Neuronal stem cell (in vitro differentiated cells): ENCODE measurements at regions not wholly inside any gene's neighbourhood (a gene's known extent, or its start where the extent isn't known, plus 50 kb on each side); places are given as distances from the start of the nearest gene placed in this dataset.
"Not testable (repeated sequence)": the region's sequence is repeated elsewhere in the genome, so short reads cannot be mapped to it uniquely, and the experiment has no call there.

Experiments used
- DNase-seq: peaks from one replicate; pipeline ENCODE4 v3.0.0-alpha.2; 2013; ENCODE audit warnings: low spot score
- H2AFZ ChIP-seq: one replicate; pipeline ENCODE4 v1.6.1; 2013; ENCODE audit warnings: mild to moderate bottlenecking, low read length, inconsistent platforms
- H2AK5ac ChIP-seq: 2 replicates; pipeline ENCODE4 v1.6.1; 2013; ENCODE audit warnings: low read depth, mild to moderate bottlenecking, inconsistent platforms, low read length, moderate library complexity, mixed read lengths
- H2BK120ac ChIP-seq: 2 replicates; pipeline ENCODE4 v1.6.1; 2013; ENCODE audit warnings: low read depth, mild to moderate bottlenecking, inconsistent platforms, low read length, moderate library complexity, mixed read lengths
- H2BK12ac ChIP-seq: one replicate; pipeline ENCODE4 v1.6.1; 2013; ENCODE audit warnings: low read length, inconsistent platforms
- H2BK15ac ChIP-seq: 2 replicates; pipeline ENCODE4 v1.6.1; 2013; ENCODE audit warnings: mild to moderate bottlenecking, low read length, inconsistent platforms, mixed read lengths
- H2BK5ac ChIP-seq: one replicate; pipeline ENCODE4 v1.6.1; 2013; ENCODE audit warnings: inconsistent platforms, mild to moderate bottlenecking, low read length, moderate library complexity
- H3K14ac ChIP-seq: one replicate; pipeline ENCODE4 v1.6.1; 2013; ENCODE audit warnings: low read length, inconsistent platforms
- H3K18ac ChIP-seq: 2 replicates; pipeline ENCODE4 v1.6.1; 2013; ENCODE audit warnings: low read length, inconsistent platforms
- H3K23ac ChIP-seq: 2 replicates; pipeline ENCODE4 v1.6.1; 2013; ENCODE audit warnings: low read depth, mild to moderate bottlenecking, mixed read lengths, low read length, inconsistent platforms; ENCODE audit not compliant: poor library complexity
- H3K27ac ChIP-seq: replicated peaks from 3 replicates; pipeline ENCODE4 v1.5.1; 2013; ENCODE audit warnings: low read length, inconsistent platforms
- H3K27me3 ChIP-seq, 3 experiments: 2 replicates each; pipeline ENCODE4 v1.6.1; 2013; ENCODE audit warnings: low read length in 3 of 3, mild to moderate bottlenecking in 2 of 3, inconsistent platforms in 1 of 3, low read depth in 1 of 3, mixed read lengths in 1 of 3, moderate library complexity in 1 of 3; ENCODE audit not compliant: control insufficient read depth in 3 of 3, insufficient read depth in 3 of 3
- H3K36me3 ChIP-seq, 2 donors: replicated peaks in 1 of 2; 2 replicates each; pipeline ENCODE4 v1.6.1; 2013; ENCODE audit warnings: low read length in 2 of 2; ENCODE audit not compliant: control insufficient read depth in 2 of 2, insufficient read depth in 2 of 2
- H3K4ac ChIP-seq: 2 replicates; pipeline ENCODE4 v1.6.1; 2013; ENCODE audit warnings: inconsistent platforms, mild to moderate bottlenecking, low read length, moderate library complexity
- H3K4me1 ChIP-seq, 2 donors: 1 replicate in 1 of 2; 2 replicates in 1 of 2; pipeline ENCODE4 v1.6.1; 2013; ENCODE audit warnings: low read length in 2 of 2, low read depth in 1 of 2; ENCODE audit not compliant: control insufficient read depth in 2 of 2, insufficient read depth in 1 of 2
- H3K4me2 ChIP-seq: one replicate; pipeline ENCODE4 v1.6.1; 2013; ENCODE audit warnings: mild to moderate bottlenecking, low read length, inconsistent platforms; ENCODE audit not compliant: insufficient read depth, poor library complexity, severe bottlenecking
- H3K4me3 ChIP-seq, 2 donors: 2 replicates each; pipeline ENCODE4 v1.5.1; 2013; ENCODE audit warnings: low read length in 2 of 2, mild to moderate bottlenecking in 2 of 2, inconsistent platforms in 1 of 2, moderate library complexity in 1 of 2
- H3K79me1 ChIP-seq: one replicate; pipeline ENCODE4 v1.6.1; 2013; ENCODE audit warnings: low read depth, mild to moderate bottlenecking, inconsistent platforms, low read length, moderate library complexity
- H3K9ac ChIP-seq: one replicate; pipeline ENCODE4 v1.6.1; 2013; ENCODE audit warnings: mild to moderate bottlenecking, low read depth, low read length, inconsistent platforms; ENCODE audit not compliant: poor library complexity
- H3K9me3 ChIP-seq, 2 donors: replicated peaks in 1 of 2; 2 replicates each; pipeline versions ENCODE3 to v1.6.1; 2013; ENCODE audit warnings: low read length in 2 of 2, mild to moderate bottlenecking in 2 of 2, inconsistent platforms in 1 of 2, low read depth in 1 of 2, mixed read lengths in 1 of 2, moderate library complexity in 1 of 2; ENCODE audit not compliant: control insufficient read depth in 2 of 2, insufficient read depth in 1 of 2
- H4K8ac ChIP-seq: one replicate; pipeline ENCODE4 v1.6.1; 2013; ENCODE audit warnings: low read depth, mild to moderate bottlenecking, inconsistent platforms, low read length, moderate library complexity
- H4K91ac ChIP-seq: one replicate; pipeline ENCODE4 v1.6.1; 2013; ENCODE audit warnings: low read length, low read depth, mild to moderate bottlenecking, inconsistent platforms; ENCODE audit not compliant: poor library complexity
- WGBS, 2 donors: extraction: QIAGEN DNeasy Blood & Tissue Kit; methylation state at CpG; one replicate each; pipeline ENCODE4 v1.1.7; 2013; ENCODE audit warnings: missing lambda C conversion rate in 2 of 2, mixed read lengths in 1 of 2; ENCODE audit not compliant: insufficient read length in 2 of 2, insufficient replicate concordance in 1 of 2; ENCODE audit errors: extremely low coverage in 2 of 2; 5-methylcytosine and 5-hydroxymethylcytosine counted together

DNA sequence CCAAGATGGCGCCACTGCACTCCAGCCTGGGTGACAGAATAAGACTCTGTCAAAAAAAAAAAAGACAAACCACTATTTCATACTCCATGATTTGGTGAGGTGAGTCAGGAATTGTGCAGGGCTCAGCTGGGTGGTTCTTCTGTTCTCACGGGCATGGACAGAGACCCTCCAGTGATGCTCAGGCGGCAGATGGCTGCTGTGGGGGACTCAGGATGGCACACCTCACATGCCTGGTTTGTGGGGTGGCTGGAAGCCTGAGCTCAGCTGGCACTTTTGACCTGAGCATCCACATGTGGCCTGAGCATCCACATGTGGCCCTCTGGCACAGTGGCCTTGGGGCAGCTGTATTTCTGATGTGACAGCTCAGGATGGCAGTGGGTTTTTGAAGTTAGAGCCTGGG, 217.2 kb downstream of the IRX2 start:
- H4K8ac ChIP-seq, result no peak overlapping the region
- H3K9ac ChIP-seq, result no peak overlapping the region
- H2BK120ac ChIP-seq, result no peak overlapping the region
- no peak overlapping the region for H3K4ac ChIP-seq
- H3K36me3 ChIP-seq, result peaks cover 0 to 2% of the 10 kb centered on the region in 2 donors
- H3K27me3 ChIP-seq, result no peaks in the 10 kb centered on the region
- peaks cover 6 to 8% of the 10 kb centered on the region in 2 donors for H3K9me3 ChIP-seq
- H2BK12ac ChIP-seq, result no peak overlapping the region
- no peak overlapping the region for H3K27ac ChIP-seq
- H2BK5ac ChIP-seq, result no peak overlapping the region
- H4K91ac ChIP-seq, result no peak overlapping the region
- H3K4me3 ChIP-seq, result no peak overlapping the region
- no peak for DNase-seq
- H3K79me1 ChIP-seq, result peaks cover 2% of the 10 kb centered on the region
- no peak overlapping the region for H3K14ac ChIP-seq
- H3K23ac ChIP-seq, result no peak overlapping the region
- WGBS, 2 donors, result no CpG with 5 or more reads among the region's 3 CpGs
- H2BK15ac ChIP-seq, result peak overlapping the region; percentile 71
- H3K18ac ChIP-seq, result peak overlapping the region; percentile 58
- H2AFZ ChIP-seq, result no peak overlapping the region
- H3K4me2 ChIP-seq, result no peak overlapping the region
- H2AK5ac ChIP-seq, result peak overlapping the region; percentile 22
- peaks cover 25 to 46% of the 10 kb centered on the region in 2 donors for H3K4me1 ChIP-seq

DNA sequence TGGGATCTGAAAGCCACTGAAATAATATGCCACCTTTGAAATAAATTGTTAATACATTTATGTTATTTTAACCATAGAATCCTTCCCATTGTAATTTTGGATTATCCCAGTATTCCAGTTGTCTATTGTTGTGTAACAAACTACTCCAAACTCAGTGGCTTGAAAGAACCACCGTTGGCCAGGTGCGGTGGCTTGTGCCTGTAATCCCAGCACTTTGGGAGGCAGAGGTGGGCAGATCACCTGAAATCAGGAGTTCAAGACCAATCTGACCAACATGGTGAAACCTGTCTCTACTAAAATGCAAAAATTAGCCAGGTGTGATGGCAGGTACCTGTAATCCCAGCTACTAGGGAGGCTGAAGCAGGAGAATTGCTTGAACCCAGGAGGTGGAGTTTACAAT, 217.6 kb downstream of the IRX2 start:
- H2AFZ ChIP-seq, H3K4me2 ChIP-seq, H4K91ac ChIP-seq, H3K18ac ChIP-seq, H3K4me3 ChIP-seq, H3K4ac ChIP-seq, H2BK5ac ChIP-seq, H2BK120ac ChIP-seq, H3K9ac ChIP-seq, H2AK5ac ChIP-seq, H3K27ac ChIP-seq, H3K27me3 ChIP-seq, H3K23ac ChIP-seq, H2BK12ac ChIP-seq, H3K79me1 ChIP-seq, H2BK15ac ChIP-seq, H4K8ac ChIP-seq, H3K36me3 ChIP-seq, DNase-seq, H3K14ac ChIP-seq: not testable (repeated sequence)
- WGBS, 2 donors, result no CpG with 5 or more reads among the region's 2 CpGs
- Histone ChIP-seq H3K4me1 (peaks cover 21 to 42% of the 10 kb centered on the region in 2 donors), H3K9me3 (peaks cover 6 to 12% of the 10 kb centered on the region in 2 donors)

DNA sequence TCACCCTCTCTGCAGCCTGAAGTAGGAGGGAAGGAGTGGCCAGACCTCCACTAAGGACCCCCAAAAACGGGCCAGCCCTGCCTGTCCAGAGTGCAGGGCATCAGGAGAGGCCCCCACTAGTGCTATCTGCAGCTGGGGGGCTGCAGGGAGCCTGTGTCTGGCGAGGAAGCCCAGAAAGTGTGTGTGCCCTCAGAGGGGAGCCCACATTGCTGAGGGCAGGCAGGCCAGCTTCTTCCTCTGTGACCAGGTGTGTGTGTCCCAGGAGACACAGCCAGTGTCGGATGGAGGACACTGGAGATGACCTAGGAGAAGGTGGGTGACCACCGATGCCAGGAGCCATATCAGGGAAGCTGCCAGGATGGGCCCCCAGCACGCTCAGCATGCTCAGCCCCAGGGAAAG, 218.7 kb downstream of the IRX2 start:
- H3K14ac ChIP-seq, result peak overlapping the region; percentile 49
- no peak overlapping the region for H4K91ac ChIP-seq
- peak overlapping the region; percentile 12 for H3K18ac ChIP-seq
- peaks cover 2% of the 10 kb centered on the region for H3K79me1 ChIP-seq
- peak overlapping the region; percentile 12 for H2AK5ac ChIP-seq
- no peak overlapping the region for H3K9ac ChIP-seq
- H3K23ac ChIP-seq, result no peak overlapping the region
- H4K8ac ChIP-seq, result no peak overlapping the region
- H3K9me3 ChIP-seq, result peaks cover 6 to 22% of the 10 kb centered on the region in 2 donors
- no peak overlapping the region for H3K4me2 ChIP-seq
- no CpG with 5 or more reads among the region's 5 CpGs for WGBS, 2 donors
- peak overlapping the region; percentile 42 for H3K4ac ChIP-seq
- no peak overlapping the region for H3K27ac ChIP-seq
- peaks cover 0 to 2% of the 10 kb centered on the region in 2 donors for H3K36me3 ChIP-seq
- no peaks in the 10 kb centered on the region for H3K27me3 ChIP-seq
- H2BK5ac ChIP-seq, result peak overlapping the region; percentile 13
- DNase-seq, result no peak
- H3K4me3 ChIP-seq, result no peak overlapping the region
- H2BK15ac ChIP-seq, result peak overlapping the region; percentile 37
- no peak overlapping the region for H2AFZ ChIP-seq
- H2BK120ac ChIP-seq, result no peak overlapping the region
- H3K4me1 ChIP-seq, result peaks cover 18 to 36% of the 10 kb centered on the region in 2 donors
- no peak overlapping the region for H2BK12ac ChIP-seq

DNA sequence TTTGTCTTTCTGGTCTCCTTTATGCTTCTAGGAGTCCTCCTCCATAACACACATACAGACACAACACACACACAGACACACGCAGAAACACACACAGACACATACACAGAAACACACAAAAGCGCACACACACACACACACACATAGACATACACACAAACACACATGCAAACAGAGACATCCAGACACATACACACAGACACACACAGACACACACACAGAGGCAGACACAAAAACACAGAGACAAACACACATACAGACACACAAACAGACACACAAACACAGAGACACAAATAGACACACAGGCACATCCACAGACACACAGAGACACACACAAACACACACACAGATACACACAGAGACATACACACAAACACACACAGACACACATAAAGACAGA, 220.2 kb downstream of the IRX2 start:
- Histone ChIP-seq H4K91ac (peak overlapping the region; percentile 57), H3K9ac (peak overlapping the region; percentile 17), H3K4me1 (peaks cover 6 to 25% of the 10 kb centered on the region in 2 donors), H2BK15ac (no peak overlapping the region), H3K9me3 (peaks cover 6 to 24% of the 10 kb centered on the region in 2 donors), H3K23ac (no peak overlapping the region), H2BK12ac (no peak overlapping the region), H3K18ac (no peak overlapping the region), H3K27ac (no peak overlapping the region), H4K8ac (no peak overlapping the region), H3K36me3 (peaks cover 0 to 2% of the 10 kb centered on the region in 2 donors), H2AK5ac (no peak overlapping the region), H3K4me2 (no peak overlapping the region), H3K4ac (no peak overlapping the region), H3K27me3 (no peaks in the 10 kb centered on the region), H3K79me1 (peaks cover 2% of the 10 kb centered on the region), H2AFZ (no peak overlapping the region), H2BK120ac (no peak overlapping the region), H3K14ac (peak overlapping the region; percentile 1), H2BK5ac (no peak overlapping the region), H3K4me3 (peak overlapping the region in 1 of 2 donors; percentile 5)
- DNase-seq, result no peak
- no CpG with 5 or more reads among the region's 2 CpGs for WGBS, 2 donors
